Transverse colon (tissue), 4 donors: ENCODE measurements at regions not wholly inside any gene's neighbourhood (a gene's known extent, or its start where the extent isn't known, plus 50 kb on each side); places are given as distances from the start of the nearest gene placed in this dataset.

Experiments
- DNase-seq: peaks from one replicate; pipeline ENCODE4 v3.0.0-alpha.2; 2019
- H3K27ac ChIP-seq, 4 donors: fragments of 200-600 bp; sonication (generic); 2 replicates each; pipeline ENCODE4 v1.5.1; 2016 to 2018; ENCODE audit warnings: inconsistent platforms in 4 of 4
- H3K27me3 ChIP-seq: fragments of 200-600 bp; sonication (generic); 2 replicates; pipeline ENCODE4 v1.5.1; 2017; ENCODE audit warnings: inconsistent platforms
- H3K36me3 ChIP-seq, 4 donors: fragments of 200-600 bp; sonication (generic); 2 replicates each; pipeline ENCODE4 v1.5.1; 2017 to 2019; ENCODE audit warnings: inconsistent platforms in 4 of 4
- H3K4me1 ChIP-seq, 4 donors: fragments of 200-600 bp; sonication (generic); 2 replicates each; pipeline ENCODE4 v1.5.1; 2017 to 2020; ENCODE audit warnings: inconsistent platforms in 4 of 4
- H3K4me3 ChIP-seq, 4 donors: fragments of 200-600 bp; sonication (generic); 1 replicate in 1 of 4; 2 replicates in 3 of 4; pipeline versions ENCODE4 v1.5.1 to v1.6.1; 2017 to 2019; ENCODE audit warnings: inconsistent platforms in 4 of 4
- H3K9me3 ChIP-seq, 2 donors: fragments of 200-600 bp; sonication (generic); 2 replicates each; pipeline ENCODE4 v1.5.1; 2017 to 2019; ENCODE audit warnings: inconsistent platforms in 2 of 2
- CTCF ChIP-seq, 5 experiments: fragments of 200-600 bp in 3 of 5; fragments of 450-650 bp in 2 of 5; sonication (generic) in 3 of 5; IDR thresholded peaks; 1 replicate in 2 of 5; 2 replicates in 3 of 5; pipeline ENCODE4 v1.5.1; 2016 to 2017; ENCODE audit warnings: antibody characterized with exemption in 5 of 5, inconsistent platforms in 3 of 5, mild to moderate bottlenecking in 2 of 5, moderate library complexity in 1 of 5
- EP300 ChIP-seq: sonication (generic); formaldehyde crosslinking; IDR thresholded peaks from one replicate; pipeline ENCODE4 v1.6.1; 2017; ENCODE audit warnings: antibody characterized with exemption, low read depth
- POLR2A ChIP-seq: fragments of 450-650 bp; IDR thresholded peaks from one replicate; pipeline ENCODE4 v1.6.1; 2016; ENCODE audit warnings: antibody characterized with exemption, mild to moderate bottlenecking, moderate library complexity
- POLR2AphosphoS5 ChIP-seq, 3 donors: sonication (generic); formaldehyde crosslinking; IDR thresholded peaks; one replicate each; pipeline ENCODE4 v1.6.1; 2016; ENCODE audit warnings: antibody characterized with exemption in 3 of 3
- WGBS, 2 donors: methylation state at CpG; one replicate each; pipeline ENCODE4 v1.1.5; 2018; ENCODE audit warnings: low coverage in 1 of 2; 5-methylcytosine and 5-hydroxymethylcytosine counted together
- in situ Hi-C, 4 donors: fragments of 200-750 bp; cut with MboI; loops; one replicate each; pipeline versions ENCODE4 v1.15.0 to v1.15.1; 2017; ENCODE audit warnings: low sequenced_read_pairs in 3 of 4, low pct_ligation_motif_present in 1 of 4, low pct_unique_long_range_greater_than_20kb in 1 of 4
- intact Hi-C: fragments of 100-400 bp; cut with DNase I; formaldehyde crosslinking; loops from one replicate; pipeline ENCODE4 v1.15.1; 2023; ENCODE audit warnings: low total_unique reads

- Histone ChIP-seq H3K27ac (no peak overlapping the region), H3K36me3 (no peaks in the 10 kb centered on the region), H3K4me1 (no peaks in the 10 kb centered on the region), H3K27me3 (no peaks in the 10 kb centered on the region), H3K4me3 (no peak overlapping the region), H3K9me3 (peaks cover under 1 to 5% of the 10 kb centered on the region in 2 donors)
- 73 to 87% methylated on average over 2 of the region's 2 CpGs for WGBS, 2 donors
- intact Hi-C loops: no loop called here
- in situ Hi-C loops: no loop called here
- TF ChIP-seq POLR2A: no peak
- TF ChIP-seq EP300: no peak
- no peak for TF ChIP-seq POLR2AphosphoS5 (IDR thresholded peaks at IDR 0.05)
- TF ChIP-seq CTCF (IDR thresholded peaks at IDR 0.05): no peak
- no peak for DNase-seq
These were observed 549.1 kb downstream of the NXPH1 start for GRCh38 chr7:8982338-8982992.

GRCh38 chr7:8985255-8985654, 551.8 kb downstream of the NXPH1 start:
- in situ Hi-C loops: no loop called here
- H3K27me3 ChIP-seq: no peaks in the 10 kb centered on the region
- H3K4me3 ChIP-seq: no peak overlapping the region
- H3K27ac ChIP-seq: no peak overlapping the region
- intact Hi-C loops: no loop called here
- no peaks in the 10 kb centered on the region for H3K36me3 ChIP-seq
- H3K9me3 ChIP-seq: no peaks in the 10 kb centered on the region
- H3K4me1 ChIP-seq: no peaks in the 10 kb centered on the region
- WGBS, 2 donors: 50 to 68% methylated on average over 3 of the region's 3 CpGs
- DNase-seq: no peak
- TF ChIP-seq POLR2AphosphoS5 (IDR thresholded peaks at IDR 0.05): no peak
- no peak for TF ChIP-seq EP300
- no peak for TF ChIP-seq CTCF (IDR thresholded peaks at IDR 0.05)
- no peak for TF ChIP-seq POLR2A

GRCh38 chr7:8988267-8988666, 554.9 kb downstream of the NXPH1 start:
- TF ChIP-seq EP300: no peak
- TF ChIP-seq POLR2A: no peak
- no peak for TF ChIP-seq POLR2AphosphoS5 (IDR thresholded peaks at IDR 0.05)
- TF ChIP-seq CTCF (IDR thresholded peaks at IDR 0.05): no peak
- WGBS, 2 donors: 56 to 64% methylated on average over 5 of the region's 5 CpGs
- Histone ChIP-seq H3K27me3 (no peaks in the 10 kb centered on the region), H3K4me1 (no peaks in the 10 kb centered on the region), H3K4me3 (no peak overlapping the region), H3K36me3 (no peaks in the 10 kb centered on the region), H3K9me3 (no peaks in the 10 kb centered on the region), H3K27ac (no peak overlapping the region)
- intact Hi-C loops (no loop called here), in situ Hi-C loops (no loop called here)
- DNase-seq: no peak

GRCh38 chr7:8991159-8991558, 557.8 kb downstream of the NXPH1 start:
- H3K36me3 ChIP-seq: no peaks in the 10 kb centered on the region
- in situ Hi-C loops: no loop called here
- H3K4me3 ChIP-seq: no peak overlapping the region
- 79 to 91% methylated on average over 2 of the region's 2 CpGs for WGBS, 2 donors
- no peak overlapping the region for H3K27ac ChIP-seq
- TF ChIP-seq POLR2A: no peak
- no peak for TF ChIP-seq CTCF (IDR thresholded peaks at IDR 0.05)
- no peak for TF ChIP-seq POLR2AphosphoS5 (IDR thresholded peaks at IDR 0.05)
- TF ChIP-seq EP300: no peak
- no peaks in the 10 kb centered on the region for H3K9me3 ChIP-seq
- intact Hi-C loops: no loop called here
- no peaks in the 10 kb centered on the region for H3K4me1 ChIP-seq
- no peak for DNase-seq
- no peaks in the 10 kb centered on the region for H3K27me3 ChIP-seq
